Uterus (tissue), 3 donors: ENCODE measurements at regions not wholly inside any gene's neighbourhood (a gene's known extent, or its start where the extent isn't known, plus 50 kb on each side); places are given as distances from the start of the nearest gene placed in this dataset.

Experiments
- DNase-seq, 2 donors: peaks; one replicate each; pipeline ENCODE4 v3.0.0-alpha.2; 2019 to 2020
- H3K27ac ChIP-seq, 2 donors: fragments of 200-600 bp; sonication (generic); 1 replicate in 1 of 2; 2 replicates in 1 of 2; pipeline ENCODE4 v1.5.1; 2016 to 2018
- H3K27me3 ChIP-seq, 2 donors: fragments of 200-600 bp; sonication (generic); one replicate each; pipeline ENCODE4 v1.5.1; 2018 to 2019; ENCODE audit warnings: control low read depth in 1 of 2
- H3K36me3 ChIP-seq, 2 donors: fragments of 200-600 bp; sonication (generic); one replicate each; pipeline ENCODE4 v1.5.1; 2019; ENCODE audit warnings: control low read depth in 1 of 2
- H3K4me1 ChIP-seq, 2 donors: fragments of 200-600 bp; sonication (generic); one replicate each; pipeline ENCODE4 v1.5.1; 2018 to 2019; ENCODE audit warnings: control low read depth in 1 of 2
- H3K4me3 ChIP-seq, 2 donors: fragments of 200-600 bp; sonication (generic); 1 replicate in 1 of 2; 2 replicates in 1 of 2; pipeline ENCODE4 v1.5.1; 2018 to 2019; ENCODE audit warnings: mild to moderate bottlenecking in 1 of 2
- H3K9me3 ChIP-seq, 2 donors: fragments of 200-600 bp; sonication (generic); one replicate each; pipeline ENCODE4 v1.5.1; 2019; ENCODE audit warnings: control low read depth in 1 of 2
- CTCF ChIP-seq, 4 experiments: fragments of 200-600 bp in 2 of 4; fragments of 450-650 bp in 2 of 4; sonication (generic) in 2 of 4; IDR thresholded peaks; one replicate each; pipeline ENCODE4 v1.5.1; 2016 to 2019; ENCODE audit warnings: antibody characterized with exemption in 4 of 4, mild to moderate bottlenecking in 2 of 4, moderate library complexity in 1 of 4
- POLR2A ChIP-seq, 2 donors: fragments of 450-650 bp; IDR thresholded peaks; one replicate each; pipeline ENCODE4 v1.6.1; 2016; ENCODE audit warnings: antibody characterized with exemption in 2 of 2, mild to moderate bottlenecking in 1 of 2, moderate library complexity in 1 of 2
- intact Hi-C: fragments of 100-400 bp; cut with DNase I; formaldehyde crosslinking; loops from one replicate; pipeline ENCODE4 v1.15.1; 2023; ENCODE audit warnings: low total_unique reads
- donor health status: DM: yes; HTN: yes; CAD: no.

- no peak for DNase-seq
- no peak overlapping the region for H3K27ac ChIP-seq
- no peaks in the 10 kb centered on the region for H3K36me3 ChIP-seq
- TF ChIP-seq POLR2A (IDR thresholded peaks at IDR 0.05) (no peak), CTCF (IDR thresholded peaks at IDR 0.05) (no peak)
- no peaks in the 10 kb centered on the region for H3K9me3 ChIP-seq
- no peaks in the 10 kb centered on the region for H3K27me3 ChIP-seq
- H3K4me3 ChIP-seq = no peak overlapping the region
- intact Hi-C loops = no loop called here
- H3K4me1 ChIP-seq = no peaks in the 10 kb centered on the region
These were observed 395.5 kb upstream of the BOD1L1 start for GRCh38 chr4:14023036-14023435.

- intact Hi-C loops = no loop called here
These were observed 396.4 kb upstream of the BOD1L1 start for GRCh38 chr4:14023896-14024295.

GRCh38 chr4:14025111-14025510, 397.6 kb upstream of the BOD1L1 start:
- no peak for TF ChIP-seq CTCF (IDR thresholded peaks at IDR 0.05)
- no peak for TF ChIP-seq POLR2A (IDR thresholded peaks at IDR 0.05)
- intact Hi-C loops = no loop called here
- DNase-seq = no peak
- no peaks in the 10 kb centered on the region for H3K36me3 ChIP-seq
- H3K27ac ChIP-seq = no peak overlapping the region
- H3K4me3 ChIP-seq = no peak overlapping the region
- no peaks in the 10 kb centered on the region for H3K27me3 ChIP-seq
- no peaks in the 10 kb centered on the region for H3K4me1 ChIP-seq
- H3K9me3 ChIP-seq = no peaks in the 10 kb centered on the region

More at GRCh38 chr4:14023896-14024295, 396.4 kb upstream of the BOD1L1 start:
- Histone ChIP-seq H3K9me3 (no peaks in the 10 kb centered on the region), H3K4me3 (no peak overlapping the region), H3K4me1 (no peaks in the 10 kb centered on the region), H3K27ac (no peak overlapping the region), H3K36me3 (no peaks in the 10 kb centered on the region), H3K27me3 (no peaks in the 10 kb centered on the region)
- TF ChIP-seq POLR2A (IDR thresholded peaks at IDR 0.05) (no peak), CTCF (IDR thresholded peaks at IDR 0.05) (no peak)
- no peak for DNase-seq

- H3K4me3 ChIP-seq = no peak overlapping the region
- no peak overlapping the region for H3K27ac ChIP-seq
- TF ChIP-seq CTCF (IDR thresholded peaks at IDR 0.05) = no peak
- H3K9me3 ChIP-seq = no peaks in the 10 kb centered on the region
- intact Hi-C loops = no loop called here
- DNase-seq = no peak
- H3K36me3 ChIP-seq = no peaks in the 10 kb centered on the region
- no peaks in the 10 kb centered on the region for H3K4me1 ChIP-seq
- H3K27me3 ChIP-seq = no peaks in the 10 kb centered on the region
These were observed 398.4 kb upstream of the BOD1L1 start for GRCh38 chr4:14025891-14026290.

GRCh38 chr4:14028862-14029261, 401.3 kb upstream of the BOD1L1 start:
- H3K4me1 ChIP-seq = no peaks in the 10 kb centered on the region
- no peaks in the 10 kb centered on the region for H3K9me3 ChIP-seq
- H3K36me3 ChIP-seq = no peaks in the 10 kb centered on the region
- DNase-seq = no peak
- no peak for TF ChIP-seq POLR2A (IDR thresholded peaks at IDR 0.05)
- TF ChIP-seq CTCF (IDR thresholded peaks at IDR 0.05) = no peak
- no peaks in the 10 kb centered on the region for H3K27me3 ChIP-seq
- no peak overlapping the region for H3K27ac ChIP-seq
- intact Hi-C loops = no loop called here
- H3K4me3 ChIP-seq = no peak overlapping the region
